Stimulated activated CD4-positive, alpha-beta T cell treated with anti-CD3 and anti-CD28 coated beads, Interleukin-2, amount 100 ng/mL, for 48 hours (primary cell): ENCODE measurements at regions not wholly inside any gene's neighbourhood (a gene's known extent, or its start where the extent isn't known, plus 50 kb on each side); places are given as distances from the start of the nearest gene placed in this dataset.

Source experiments
- DNase-seq, 2 donors: peaks; one replicate each; pipeline ENCODE4 v3.0.0-alpha.2; 2020

- no peak for DNase-seq
These were observed 50.6 kb upstream of the OSR1 start for GRCh38 chr2:19409046-19409445.

- no peak for DNase-seq
These were observed 50.2 kb upstream of the OSR1 start for GRCh38 chr2:19408592-19408991.
